ENCODE measurements at regions not wholly inside any gene's neighbourhood (a gene's known extent, or its start where the extent isn't known, plus 50 kb on each side); places are given as distances from the start of the nearest gene placed in this dataset.

GRCh38 chr4:52164116-52164515 lies 113.0 kb downstream of the SPATA18 start:
- TF ChIP-seq CTCF (IDR thresholded peaks at IDR 0.05; ENCODE audit: low read depth, low read length, missing input control): no peak
- no peak for TF ChIP-seq ATF3 (IDR thresholded peaks at IDR 0.05)
- no peak for TF ChIP-seq GABPA (IDR thresholded peaks at IDR 0.05 in 1 of 2, conservative IDR thresholded peaks at IDR 0.05 in 1 of 2)
- TF ChIP-seq JUND (IDR thresholded peaks at IDR 0.05): no peak
- TF ChIP-seq TAF1 (conservative IDR thresholded peaks at IDR 0.05): no peak
- TF ChIP-seq RAD21 (IDR thresholded peaks at IDR 0.05): no peak
- TF ChIP-seq NR2F2 (IDR thresholded peaks at IDR 0.05): no peak
- no peak for TF ChIP-seq MAX (IDR thresholded peaks at IDR 0.05)
- TF ChIP-seq RXRA (IDR thresholded peaks at IDR 0.05): no peak

Data from liver (tissue), 3 donors.